ENCODE measurements at regions not wholly inside any gene's neighbourhood (a gene's known extent, or its start where the extent isn't known, plus 50 kb on each side); places are given as distances from the start of the nearest gene placed in this dataset. TPM values are rescaled to one million over a fixed set of nuclear protein-coding genes. Genes with fewer than 3 reads are reported as not detected.

GRCh38 chr12:108066583-108067577 is 62.2 kb upstream of the WSCD2 start:
- H3K4me3 ChIP-seq (ENCODE audit: low read depth, low read length): no peak overlapping the region
- no peak for TF ChIP-seq CTCF (IDR thresholded peaks at IDR 0.05; ENCODE audit: insufficient read depth, low read length)
- no peak for DNase-seq (ENCODE audit: low read depth)

DNA sequence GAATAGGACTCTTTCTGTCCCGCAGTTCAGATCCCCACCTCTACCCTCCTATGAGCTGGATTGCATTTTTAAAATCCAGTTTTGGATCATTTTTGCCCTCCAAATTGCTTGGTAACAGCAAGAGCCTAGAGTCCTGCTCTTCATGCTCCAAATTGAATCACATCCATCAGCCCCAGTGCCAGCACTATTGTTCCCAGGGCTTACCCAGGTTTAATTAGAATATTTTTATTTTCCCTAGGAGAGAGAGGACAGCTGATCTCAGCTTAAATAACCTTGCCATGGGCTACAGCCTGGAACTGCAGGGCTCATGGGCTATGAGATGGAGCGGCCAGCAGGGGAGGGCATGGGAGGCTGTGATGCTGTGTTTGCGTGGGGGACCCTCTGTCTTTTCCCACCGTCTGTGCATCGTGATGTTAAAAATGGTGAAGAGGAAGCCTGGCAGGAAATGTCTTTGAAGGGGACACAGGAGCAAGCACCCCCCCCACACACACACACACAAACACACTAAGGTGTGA is 59.4 kb upstream of the WSCD2 start:
- DNase-seq (ENCODE audit: low read depth): no peak
- no peak overlapping the region for H3K4me3 ChIP-seq (ENCODE audit: low read depth, low read length)
- no peak for TF ChIP-seq CTCF (IDR thresholded peaks at IDR 0.05; ENCODE audit: insufficient read depth, low read length)

DNA sequence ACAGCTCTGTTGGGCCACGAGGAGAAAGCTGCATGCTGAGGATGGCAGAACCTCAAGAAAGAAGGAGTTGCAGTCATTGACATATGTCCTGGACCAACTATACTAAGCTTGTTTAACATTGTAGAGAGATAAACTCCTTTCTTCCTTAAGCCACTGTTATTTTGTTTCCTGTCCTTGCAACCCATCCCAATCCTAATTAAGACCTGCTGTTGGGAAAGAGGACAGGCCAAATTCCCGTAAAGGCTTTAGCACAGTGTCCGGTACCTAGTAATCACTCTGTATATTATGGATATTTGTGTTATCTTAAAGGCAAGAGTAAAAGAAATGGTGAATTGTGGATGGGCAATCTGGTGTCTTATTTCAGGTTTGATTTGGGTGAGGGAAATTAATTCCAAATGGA is 53.5 kb upstream of the WSCD2 start:
- no peak for TF ChIP-seq CTCF (IDR thresholded peaks at IDR 0.05; ENCODE audit: insufficient read depth, low read length)
- DNase-seq (ENCODE audit: low read depth): no peak
- H3K4me3 ChIP-seq (ENCODE audit: low read depth, low read length): no peak overlapping the region

DNA sequence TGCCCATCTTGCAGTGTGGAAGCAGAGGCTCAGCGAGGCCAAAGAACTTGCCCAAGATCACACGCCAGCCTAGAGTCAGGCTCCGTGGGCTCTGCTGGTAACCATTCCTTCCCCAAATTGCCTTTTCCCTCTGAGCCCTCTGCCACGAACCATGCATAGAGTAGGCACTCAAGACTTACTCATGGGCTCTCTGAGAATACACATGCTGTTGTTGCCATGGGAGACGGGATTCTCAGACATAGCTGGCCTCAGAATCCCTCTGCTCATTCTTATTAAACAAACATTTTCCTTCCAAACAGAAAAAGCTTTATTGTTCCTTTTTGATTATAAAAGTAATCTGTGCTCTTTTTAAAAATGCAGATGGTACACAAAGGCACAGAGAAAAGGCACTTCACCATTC is 52.5 kb upstream of the WSCD2 start:
- H3K4me3 ChIP-seq (ENCODE audit: low read depth, low read length): no peak overlapping the region
- no peak for DNase-seq (ENCODE audit: low read depth)
- no peak for TF ChIP-seq CTCF (IDR thresholded peaks at IDR 0.05; ENCODE audit: insufficient read depth, low read length)

GRCh38 chr12:108078428-108078827 is 50.7 kb upstream of the WSCD2 start:
- DNase-seq (ENCODE audit: low read depth): no peak
- no peak for TF ChIP-seq CTCF (IDR thresholded peaks at IDR 0.05; ENCODE audit: insufficient read depth, low read length)
- H3K4me3 ChIP-seq (ENCODE audit: low read depth, low read length): no peak overlapping the region

Small RNA genes lying in the stretch of these regions (small RNA-seq; reads per million reads assigned to genes)
- not detected for gene AC126177.5

All from fibroblast of the aortic adventitia (primary cell).